HEK293 (cell line): ENCODE measurements at regions not wholly inside any gene's neighbourhood (a gene's known extent, or its start where the extent isn't known, plus 50 kb on each side); places are given as distances from the start of the nearest gene placed in this dataset.

Source experiments
- CTCF ChIP-seq: fragments of 450-650 bp; formaldehyde crosslinking; IDR thresholded peaks from 2 replicates; pipeline ENCODE4 v1.5.1; 2016; ENCODE audit warnings: missing biosample characterization, missing genetic modification characterization
- REST ChIP-seq: fragments of 450-650 bp; formaldehyde crosslinking; IDR thresholded peaks from 2 replicates; pipeline ENCODE4 v1.5.1; 2016; ENCODE audit warnings: missing biosample characterization, missing genetic modification characterization
- TCF7L2 ChIP-seq: IDR thresholded peaks from 2 replicates; pipeline ENCODE4 v1.6.1; 2011; ENCODE audit warnings: low read depth, mild to moderate bottlenecking, inconsistent platforms, low read length, moderate library complexity, borderline replicate concordance
- YY1 ChIP-seq: fragments of 450-650 bp; formaldehyde crosslinking; IDR thresholded peaks from 2 replicates; pipeline ENCODE4 v1.5.1; 2018; ENCODE audit warnings: missing biosample characterization, missing genetic modification characterization
- ZNF274 ChIP-seq, 2 experiments: fragments of 200-500 bp in 1 of 2; fragments of 450-650 bp in 1 of 2; sonication (Bioruptor generic) in 1 of 2; formaldehyde crosslinking in 1 of 2; IDR thresholded peaks; 2 replicates each; pipeline versions ENCODE4 v1.5.1 to v1.6.1; 2014 to 2016; ENCODE audit warnings: borderline replicate concordance in 1 of 2, inconsistent platforms in 1 of 2, low read length in 1 of 2, missing biosample characterization in 1 of 2, missing genetic modification characterization in 1 of 2
- TF ChIP-seq, protein P1 (sequence below): fragments of 450-650 bp; formaldehyde crosslinking; IDR thresholded peaks from 2 replicates; pipeline ENCODE4 v1.5.1; 2016; ENCODE audit warnings: missing biosample characterization, missing genetic modification characterization

DNA sequence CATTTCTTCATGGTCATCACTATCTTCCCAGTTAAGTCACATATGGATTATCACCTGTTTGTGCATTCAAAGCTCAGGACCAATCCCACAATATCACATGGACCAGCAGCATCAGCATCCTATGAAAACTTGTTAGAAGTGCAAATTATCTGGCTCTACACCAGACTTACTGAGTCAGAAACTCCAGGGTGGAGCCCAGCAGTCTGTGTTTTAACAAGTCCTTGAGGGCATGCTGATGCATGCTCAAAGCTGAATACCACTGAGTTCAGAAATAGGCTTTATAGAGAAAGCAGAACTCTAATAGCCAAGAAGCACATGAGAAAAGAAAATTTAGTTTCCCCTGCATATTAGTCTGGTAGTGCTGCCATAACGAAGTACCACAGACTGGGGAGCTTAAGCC, 62.4 kb upstream of the GABRQ start:
- TF ChIP-seq, protein P1, sequence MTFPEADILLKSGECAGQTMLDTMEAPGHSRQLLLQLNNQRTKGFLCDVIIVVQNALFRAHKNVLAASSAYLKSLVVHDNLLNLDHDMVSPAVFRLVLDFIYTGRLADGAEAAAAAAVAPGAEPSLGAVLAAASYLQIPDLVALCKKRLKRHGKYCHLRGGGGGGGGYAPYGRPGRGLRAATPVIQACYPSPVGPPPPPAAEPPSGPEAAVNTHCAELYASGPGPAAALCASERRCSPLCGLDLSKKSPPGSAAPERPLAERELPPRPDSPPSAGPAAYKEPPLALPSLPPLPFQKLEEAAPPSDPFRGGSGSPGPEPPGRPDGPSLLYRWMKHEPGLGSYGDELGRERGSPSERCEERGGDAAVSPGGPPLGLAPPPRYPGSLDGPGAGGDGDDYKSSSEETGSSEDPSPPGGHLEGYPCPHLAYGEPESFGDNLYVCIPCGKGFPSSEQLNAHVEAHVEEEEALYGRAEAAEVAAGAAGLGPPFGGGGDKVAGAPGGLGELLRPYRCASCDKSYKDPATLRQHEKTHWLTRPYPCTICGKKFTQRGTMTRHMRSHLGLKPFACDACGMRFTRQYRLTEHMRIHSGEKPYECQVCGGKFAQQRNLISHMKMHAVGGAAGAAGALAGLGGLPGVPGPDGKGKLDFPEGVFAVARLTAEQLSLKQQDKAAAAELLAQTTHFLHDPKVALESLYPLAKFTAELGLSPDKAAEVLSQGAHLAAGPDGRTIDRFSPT (tag by site-specific recombination), result no peak
- no peak for TF ChIP-seq TCF7L2
- no peak for TF ChIP-seq REST
- no peak for TF ChIP-seq CTCF (tag by site-specific recombination)
- no peak for TF ChIP-seq YY1
- no peak for TF ChIP-seq ZNF274 (IDR thresholded peaks at IDR 0.05; ENCODE audit: low read length)
- no peak for TF ChIP-seq ZNF274 (tag by site-specific recombination; IDR thresholded peaks at IDR 0.05; ENCODE audit: borderline replicate concordance)
